Colonic mucosa (tissue), 4 donors: ENCODE measurements at regions not wholly inside any gene's neighbourhood (a gene's known extent, or its start where the extent isn't known, plus 50 kb on each side); places are given as distances from the start of the nearest gene placed in this dataset.
"Not testable (repeated sequence)": the region's sequence is repeated elsewhere in the genome, so short reads cannot be mapped to it uniquely, and the experiment has no call there.

Experiments used
- DNase-seq: peaks from one replicate; pipeline ENCODE4 v3.0.0-alpha.2; 2020
- H3K27ac ChIP-seq: fragments of 200-600 bp; one replicate; pipeline ENCODE4 v1.8.0; 2021
- H3K27me3 ChIP-seq: fragments of 200-600 bp; one replicate; pipeline ENCODE4 v1.8.0; 2021
- H3K36me3 ChIP-seq: fragments of 200-600 bp; one replicate; pipeline ENCODE4 v1.8.0; 2021
- H3K4me1 ChIP-seq: fragments of 200-600 bp; one replicate; pipeline ENCODE4 v1.8.0; 2021; ENCODE audit warnings: mild to moderate bottlenecking
- H3K4me3 ChIP-seq: fragments of 200-600 bp; one replicate; pipeline ENCODE4 v1.8.0; 2021
- H3K9ac ChIP-seq, 2 donors: one replicate each; pipeline ENCODE4 v1.7.0; 2013; ENCODE audit warnings: control low read depth in 2 of 2, low read depth in 2 of 2, low read length in 2 of 2
- H3K9me3 ChIP-seq: fragments of 200-600 bp; one replicate; pipeline ENCODE4 v1.8.0; 2021
- CTCF ChIP-seq: fragments of 200-600 bp; IDR thresholded peaks from one replicate; pipeline ENCODE4 v1.8.0; 2022; ENCODE audit warnings: antibody characterized with exemption, mild to moderate bottlenecking
- intact Hi-C: fragments of 100-400 bp; cut with DNase I; formaldehyde crosslinking; loops from one replicate; pipeline ENCODE4 v1.14.1; 2022
- donor health status: healthy.
- donor health status: DM: no; HTN: no; CAD: no.
- donor health status: DM: no; HTN: no; CAD: no.

DNA sequence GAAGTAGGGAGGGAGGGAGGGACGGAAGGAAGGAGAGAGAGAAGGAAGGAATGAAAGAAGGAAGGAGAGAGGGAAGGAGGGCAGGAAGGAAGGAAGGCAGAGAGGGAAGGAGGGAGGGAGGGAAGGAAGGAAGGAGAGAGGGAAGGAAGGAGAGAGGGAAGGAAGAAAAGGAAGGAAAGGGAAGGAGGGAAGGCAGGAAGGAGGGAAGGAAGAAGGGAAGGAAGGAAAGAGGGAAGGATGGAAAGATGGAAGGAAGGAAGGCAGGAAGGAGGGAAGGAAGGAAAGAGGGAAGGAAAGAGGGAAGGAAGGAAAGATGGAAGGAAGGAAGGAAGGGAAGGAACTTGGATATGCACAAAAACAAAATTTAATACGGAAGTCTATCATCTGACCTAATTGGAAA lies 844.5 kb upstream of the DEFB115 start:
- Histone ChIP-seq H3K4me1 (no peaks in the 10 kb centered on the region), H3K4me3 (no peak overlapping the region), H3K9ac (no peak overlapping the region), H3K27me3 (no peaks in the 10 kb centered on the region), H3K9me3 (no peaks in the 10 kb centered on the region), H3K36me3 (no peaks in the 10 kb centered on the region), H3K27ac (no peak overlapping the region)
- intact Hi-C loops, result no loop called here
- DNase-seq, result no peak
- TF ChIP-seq CTCF, result no peak

DNA sequence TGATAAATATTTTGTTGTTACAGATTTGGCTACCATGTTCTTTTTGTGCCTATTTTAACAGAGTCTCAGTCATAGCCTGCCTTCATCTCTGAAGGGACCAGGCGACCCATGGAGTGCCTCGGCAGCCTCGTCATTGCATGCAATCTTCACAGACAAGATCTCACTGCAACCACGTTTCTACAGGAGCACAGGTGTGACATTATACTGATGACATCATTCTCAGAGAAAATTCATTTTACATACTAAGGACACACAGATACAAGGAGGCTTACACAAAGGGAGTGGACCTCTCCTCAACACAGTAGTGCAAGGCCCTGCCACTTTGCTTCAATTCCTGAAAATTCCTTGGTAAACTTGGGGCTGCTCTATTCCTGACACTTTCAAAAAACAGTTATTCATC lies 840.1 kb upstream of the DEFB115 start:
- H3K27ac ChIP-seq, DNase-seq, intact Hi-C loops, H3K9ac ChIP-seq, H3K36me3 ChIP-seq, H3K27me3 ChIP-seq, H3K9me3 ChIP-seq, H3K4me1 ChIP-seq, H3K4me3 ChIP-seq: not testable (repeated sequence)

DNA sequence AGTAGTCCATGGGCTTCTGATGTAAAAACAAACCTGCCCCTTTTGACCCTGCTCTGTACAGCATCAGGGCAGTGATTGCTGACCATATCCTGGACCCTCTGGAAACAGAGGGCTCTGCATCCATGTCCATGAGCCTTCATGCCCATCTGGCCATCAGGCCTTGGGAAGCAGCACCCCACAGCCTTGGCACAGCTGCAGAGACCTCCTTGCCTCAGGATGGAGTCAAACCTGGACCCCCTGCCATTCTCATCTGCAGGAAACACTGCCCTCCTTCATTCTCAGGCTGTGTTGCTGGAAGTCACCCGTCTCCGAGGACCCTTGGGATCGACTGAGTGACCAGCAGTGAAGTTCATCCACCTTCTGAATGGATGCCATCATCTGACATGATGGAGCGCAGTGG lies 839.1 kb upstream of the DEFB115 start:
- H3K9ac ChIP-seq, intact Hi-C loops, H3K4me3 ChIP-seq, H3K4me1 ChIP-seq, H3K27me3 ChIP-seq, DNase-seq, H3K36me3 ChIP-seq, H3K27ac ChIP-seq, H3K9me3 ChIP-seq: not testable (repeated sequence)

GRCh38 chr20:30419466-30419865 lies 838.0 kb upstream of the DEFB115 start:
- Histone ChIP-seq H3K4me1 (no peaks in the 10 kb centered on the region), H3K27ac (no peak overlapping the region), H3K4me3 (no peak overlapping the region), H3K36me3 (no peaks in the 10 kb centered on the region), H3K9ac (no peak overlapping the region), H3K9me3 (no peaks in the 10 kb centered on the region), H3K27me3 (no peaks in the 10 kb centered on the region)
- no peak for DNase-seq
- no peak for TF ChIP-seq CTCF
- intact Hi-C loops, result no loop called here

DNA sequence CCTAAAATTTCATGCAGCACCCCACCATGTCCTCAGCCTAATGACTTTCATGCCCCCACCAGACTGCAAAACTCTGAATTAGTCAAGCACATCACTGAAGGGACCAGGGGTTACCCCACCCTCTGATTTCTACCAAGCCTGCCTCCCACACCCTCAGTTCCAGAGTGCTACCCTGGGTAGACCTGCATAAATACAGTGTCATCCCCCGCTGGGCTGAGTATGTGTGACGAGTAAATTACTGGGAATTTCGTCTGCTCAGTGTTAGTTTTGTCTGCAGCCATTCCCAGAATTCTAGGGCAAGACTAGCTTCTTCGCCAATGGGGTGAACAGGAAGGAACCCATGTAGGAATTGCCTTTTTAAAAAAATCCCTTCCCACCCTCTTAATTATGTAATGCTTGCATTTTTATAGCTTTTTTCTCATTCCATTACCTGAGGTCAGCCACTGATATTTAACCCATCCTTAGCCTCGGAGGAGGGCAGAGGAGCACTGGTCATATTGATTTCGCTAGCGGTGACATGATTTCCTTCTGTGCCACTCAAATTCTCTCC lies 837.5 kb upstream of the DEFB115 start:
- H3K4me1 ChIP-seq, H3K27me3 ChIP-seq, intact Hi-C loops, H3K4me3 ChIP-seq, H3K9me3 ChIP-seq, H3K36me3 ChIP-seq, DNase-seq, H3K27ac ChIP-seq, H3K9ac ChIP-seq: not testable (repeated sequence)
